Panc1 (cell line): ENCODE measurements at regions not wholly inside any gene's neighbourhood (a gene's known extent, or its start where the extent isn't known, plus 50 kb on each side); places are given as distances from the start of the nearest gene placed in this dataset.

ENCODE experiments used
- ATAC-seq: fragments of 200-7000 bp; cut with Tn5 transposase; 2 replicates; pipeline ENCODE4 v1.9.1; 2020; ENCODE audit warnings: mild to moderate bottlenecking, moderate library complexity
- BruUV-seq: library from RNA; stranded (reverse); fragments of 400-500 nt; replicated peaks from 2 replicates; lab custom pipeline; 2021; lab: Mats Ljungman, UMichigan
- CTCF ChIA-PET: fragments of 300-600 bp; sonication (Branson Sonifier 250); formaldehyde crosslinking; loops from one replicate; lab custom pipeline; 2022; ENCODE audit warnings: antibody characterized with exemption; lab: Charles Lee
- POLR2A ChIA-PET: fragments of 300-600 bp; sonication (Branson Sonifier 250); formaldehyde crosslinking; loops from one replicate; lab custom pipeline; 2022; ENCODE audit warnings: antibody characterized with exemption; lab: Charles Lee
- DNase-seq: peaks from one replicate; pipeline ENCODE4 v3.0.0-alpha.2; 2010; ENCODE audit warnings: low read depth, low spot score
- H3K27ac ChIP-seq: 2 replicates; pipeline ENCODE4 v1.5.1; 2011; ENCODE audit warnings: mild to moderate bottlenecking, low read length, inconsistent platforms
- H3K27me3 ChIP-seq: fragments of 200-500 bp; sonication (Bioruptor generic); 2 replicates; pipeline ENCODE4 v1.6.0; 2014; ENCODE audit warnings: low read length, inconsistent platforms; ENCODE audit not compliant: control insufficient read depth, insufficient read depth
- H3K36me3 ChIP-seq: fragments of 200-500 bp; sonication (Bioruptor generic); 2 replicates; pipeline ENCODE4 v1.5.1; 2014; ENCODE audit warnings: inconsistent platforms, mild to moderate bottlenecking, low read length, moderate library complexity; ENCODE audit not compliant: control insufficient read depth, insufficient read depth
- H3K4me1 ChIP-seq: 2 replicates; pipeline ENCODE4 v1.5.1; 2011; ENCODE audit warnings: inconsistent platforms, mild to moderate bottlenecking, low read length, moderate library complexity; ENCODE audit not compliant: control insufficient read depth, insufficient read depth
- H3K4me3 ChIP-seq, 2 experiments: 2 replicates each; pipeline ENCODE4 v1.5.1; 2011 to 2012; ENCODE audit warnings: low read depth in 2 of 2, low read length in 2 of 2, mild to moderate bottlenecking in 2 of 2, inconsistent platforms in 1 of 2, moderate library complexity in 1 of 2
- H3K9me3 ChIP-seq: fragments of 200-500 bp; sonication (Bioruptor generic); 2 replicates; pipeline ENCODE4 v1.5.1; 2014; ENCODE audit warnings: low read depth, mild to moderate bottlenecking, inconsistent platforms, low read length, moderate library complexity; ENCODE audit not compliant: control insufficient read depth, insufficient read depth
- CTCF ChIP-seq: fragments of 450-650 bp; IDR thresholded peaks from 2 replicates; pipeline ENCODE4 v1.5.1; 2017; ENCODE audit warnings: mild to moderate bottlenecking
- POLR2AphosphoS5 ChIP-seq: IDR thresholded peaks from 2 replicates; pipeline ENCODE4 v1.6.1; 2012; ENCODE audit warnings: mild to moderate bottlenecking, low read depth, low read length, moderate library complexity
- REST ChIP-seq, 2 experiments: IDR thresholded peaks; 2 replicates each; pipeline ENCODE4 v1.6.1; 2011 to 2012; ENCODE audit warnings: low read depth in 2 of 2, control low read depth in 1 of 2, low read length in 1 of 2, mild to moderate bottlenecking in 1 of 2, moderate library complexity in 1 of 2; ENCODE audit not compliant: insufficient read depth in 1 of 2
- SIN3A ChIP-seq: IDR thresholded peaks from 2 replicates; pipeline ENCODE4 v1.6.1; 2012; ENCODE audit warnings: low read depth, mild to moderate bottlenecking, low read length, moderate library complexity, borderline replicate concordance; ENCODE audit not compliant: insufficient read depth
- TCF7L2 ChIP-seq: IDR thresholded peaks from 2 replicates; pipeline ENCODE4 v1.6.1; 2011; ENCODE audit warnings: mild to moderate bottlenecking, low read depth, low read length, inconsistent platforms
- in situ Hi-C: cut with HindIII; loops from 2 replicates; pipeline ENCODE4 v1.10.0; 2016; ENCODE audit warnings: low sequenced_read_pairs, low pct_unique_long_range_greater_than_20kb
- intact Hi-C: fragments of 100-400 bp; cut with micrococcal nuclease; formaldehyde crosslinking; loops from one replicate; pipeline ENCODE4 v1.10.0; 2022; ENCODE audit not compliant: unreplicated experiment

GRCh38 chr5:39519566-39520231, 94.9 kb upstream of the DAB2 start:
- Histone ChIP-seq H3K36me3 (no peaks in the 10 kb centered on the region; the same call in 1 of the 2 replicates), H3K4me3 (no peak overlapping the region), H3K27ac (no peak overlapping the region), H3K9me3 (no peaks in the 10 kb centered on the region), H3K27me3 (no peaks in the 10 kb centered on the region), H3K4me1 (no peaks in the 10 kb centered on the region)
- in situ Hi-C loops (no loop called here), intact Hi-C loops (no loop called here)
- POLR2A ChIA-PET: no interaction called here
- ATAC-seq (no peak), DNase-seq (no peak)
- CTCF ChIA-PET: interaction anchor here (0.6 kb wide), 1 partner anchor 25 kb away, joined by 4 read pairs; no protein-coding TSS in a partner anchor
- no TSS peak for BruUV-seq
- TF ChIP-seq CTCF: no peak
- no peak for TF ChIP-seq SIN3A
- no peak for TF ChIP-seq REST (IDR thresholded peaks at IDR 0.05; ENCODE audit: insufficient read depth in 1 of 2, low read depth in 2 of 2, low read length in 1 of 2)
- TF ChIP-seq TCF7L2: no peak
- TF ChIP-seq POLR2AphosphoS5: no peak

- in situ Hi-C loops (no loop called here), intact Hi-C loops (no loop called here)
- TF ChIP-seq CTCF: no peak
- TF ChIP-seq REST (IDR thresholded peaks at IDR 0.05; ENCODE audit: insufficient read depth in 1 of 2, low read depth in 2 of 2, low read length in 1 of 2): no peak
- no peak for TF ChIP-seq POLR2AphosphoS5
- no peak for TF ChIP-seq TCF7L2
- no peak for TF ChIP-seq SIN3A
- no TSS peak for BruUV-seq
- ChIA-PET POLR2A (no interaction called here), CTCF (interaction anchor here (0.6 kb wide), 1 partner anchor 24 kb away, joined by 4 read pairs; no protein-coding TSS in a partner anchor)
- DNase-seq (no peak), ATAC-seq (no peak)
- Histone ChIP-seq H3K9me3 (no peaks in the 10 kb centered on the region), H3K27me3 (no peaks in the 10 kb centered on the region), H3K4me1 (no peaks in the 10 kb centered on the region), H3K36me3 (no peaks in the 10 kb centered on the region; the same call in 1 of the 2 replicates), H3K4me3 (no peak overlapping the region), H3K27ac (no peak overlapping the region)
These were observed 94.3 kb upstream of the DAB2 start for GRCh38 chr5:39519079-39519478.
